ENCODE measurements at regions not wholly inside any gene's neighbourhood (a gene's known extent, or its start where the extent isn't known, plus 50 kb on each side); places are given as distances from the start of the nearest gene placed in this dataset.

GRCh38 chr6:109224994-109225393 is 129.7 kb downstream of the CEP57L1 start:
- DNase-seq = no peak

- DNase-seq = no peak
Measured at GRCh38 chr6:109224107-109224875, 129.0 kb downstream of the CEP57L1 start.

GRCh38 chr6:109222848-109223247 is 127.5 kb downstream of the CEP57L1 start:
- DNase-seq = no peak

GRCh38 chr6:109221543-109222195 is 126.4 kb downstream of the CEP57L1 start:
- no peak for DNase-seq
